Glomerular visceral epithelial cell (primary cell): ENCODE measurements at regions not wholly inside any gene's neighbourhood (a gene's known extent, or its start where the extent isn't known, plus 50 kb on each side); places are given as distances from the start of the nearest gene placed in this dataset.
A peak's percentile ranks its signal among the peaks of the same experiment; 100 is the strongest.
"Not testable (repeated sequence)": the region's sequence is repeated elsewhere in the genome, so short reads cannot be mapped to it uniquely, and the experiment has no call there.

Source experiments
- DNase-seq: peaks from one replicate; pipeline ENCODE4 v3.0.0-alpha.2; 2016; ENCODE audit errors: extremely low spot score

DNA sequence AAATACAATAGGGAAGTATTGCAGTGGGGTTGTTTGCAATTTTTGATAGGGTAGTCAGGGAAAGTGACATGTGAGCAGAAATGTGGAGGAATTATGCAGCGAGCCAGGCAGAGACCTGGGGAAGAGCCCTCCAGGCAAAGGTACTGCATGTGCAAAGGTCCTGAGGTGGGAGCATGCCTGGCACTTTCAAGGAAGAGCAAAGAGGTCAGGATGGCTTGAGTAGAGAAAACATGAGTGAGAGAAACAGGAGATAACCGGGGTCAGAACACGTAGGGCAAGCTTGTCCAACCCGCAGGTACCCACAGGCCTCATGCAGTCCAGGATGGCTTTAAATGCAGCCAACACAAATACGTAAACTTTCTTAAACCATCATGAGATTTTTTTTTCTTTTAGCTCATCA, 71.0 kb downstream of the COQ2 start:
- no peak for DNase-seq

DNA sequence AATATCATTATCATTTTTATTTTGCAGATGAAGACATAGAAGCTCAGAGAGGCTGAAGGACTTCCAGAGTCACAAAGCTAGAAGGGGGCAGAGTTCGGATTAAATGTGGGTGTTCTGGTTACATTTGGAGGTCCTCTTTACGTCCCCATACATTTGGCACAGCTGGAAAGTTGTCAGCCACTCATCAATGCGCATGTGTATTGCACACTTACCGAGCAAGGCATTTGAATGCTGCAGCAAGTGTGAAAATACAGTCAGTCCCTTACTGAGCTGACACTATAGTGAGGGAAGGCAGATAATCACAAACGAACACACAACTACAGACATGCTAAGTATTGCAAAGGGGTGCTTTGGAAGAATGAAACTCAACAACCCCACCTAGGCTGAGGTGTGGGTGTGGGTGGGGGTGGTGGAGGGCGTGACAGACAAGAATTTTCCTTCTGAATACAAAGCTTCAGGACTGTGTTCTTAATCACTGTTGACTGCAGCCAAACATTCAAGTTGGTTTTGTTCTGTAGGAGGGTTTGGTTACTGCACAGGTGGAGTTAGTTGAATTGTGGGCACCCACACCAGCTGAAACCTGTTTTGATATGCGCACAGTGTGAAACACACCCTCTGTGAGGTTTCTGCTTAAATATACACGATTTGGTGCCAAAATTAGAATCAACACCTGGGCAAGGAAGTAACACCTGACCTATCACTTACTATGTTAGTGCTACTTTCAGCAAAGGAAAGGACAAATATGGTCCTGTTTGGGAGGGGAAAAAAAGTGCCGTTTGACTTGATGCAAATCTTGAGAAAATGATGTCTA, 72.4 kb downstream of the COQ2 start:
- no peak for DNase-seq

DNA sequence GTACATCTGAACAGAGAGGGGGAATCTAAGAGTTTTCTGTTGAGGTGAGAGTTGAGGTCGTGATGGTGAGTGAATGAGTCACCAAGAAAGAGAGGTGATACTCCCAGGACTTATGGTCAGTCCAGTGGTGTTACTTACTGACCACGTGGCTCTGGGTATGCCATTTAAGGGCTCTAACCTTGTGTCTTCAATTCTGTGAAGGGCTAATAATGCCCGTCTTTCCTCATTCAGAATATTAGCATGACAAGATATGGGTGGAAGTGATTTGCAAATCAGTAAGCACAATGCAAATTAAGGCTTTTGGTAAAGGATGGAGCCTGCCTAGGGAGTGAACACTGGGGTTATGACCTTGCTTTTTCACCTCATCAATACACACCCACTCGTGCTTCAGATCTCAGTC, 75.2 kb downstream of the COQ2 start:
- no peak for DNase-seq

DNA sequence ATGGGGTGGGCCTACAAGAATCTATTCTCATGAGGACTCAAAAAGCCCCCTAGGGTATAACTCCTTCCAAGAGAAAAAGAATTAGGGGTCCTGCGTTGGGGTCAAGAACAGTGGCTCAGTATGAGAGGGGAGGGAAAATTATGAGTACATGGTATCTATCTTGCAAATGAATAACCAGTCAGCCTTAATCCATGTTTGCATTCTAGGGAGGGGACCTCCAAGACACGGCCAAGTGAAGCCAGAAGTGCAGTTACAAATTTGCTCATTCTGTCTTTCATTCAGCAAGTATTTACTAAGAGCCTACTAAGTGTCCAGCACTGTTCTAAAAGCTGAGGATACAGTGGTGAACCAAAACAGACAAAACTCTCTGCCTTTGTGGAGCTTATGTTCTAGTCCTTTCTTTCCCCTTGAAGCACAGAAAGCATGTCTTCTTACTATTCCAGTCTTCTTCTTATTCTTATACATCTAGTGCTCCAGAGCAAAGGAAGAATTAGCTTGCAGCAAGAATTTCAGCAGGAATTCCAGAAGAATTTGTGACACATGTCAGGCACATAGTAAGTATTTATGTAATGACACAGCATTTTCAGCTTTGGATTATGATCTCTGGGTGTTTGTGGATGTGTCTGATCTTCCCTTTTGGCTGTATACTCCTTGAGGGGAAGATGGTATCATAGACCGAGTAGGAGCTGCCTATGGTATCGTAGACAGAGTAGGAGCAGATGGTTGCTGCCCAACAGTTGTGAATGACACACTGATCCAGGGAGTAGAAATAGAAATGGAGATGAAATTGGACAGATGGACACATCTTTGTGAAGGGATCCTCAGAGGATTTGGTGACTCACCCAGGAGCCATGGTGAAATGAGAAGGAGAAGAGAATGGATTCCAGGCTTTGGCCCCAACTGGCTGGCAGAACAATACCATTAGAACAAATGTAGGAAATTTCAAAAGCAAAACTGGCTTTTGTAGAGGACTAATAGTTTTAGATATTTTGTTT, 75.9 kb downstream of the COQ2 start:
- no peak for DNase-seq

DNA sequence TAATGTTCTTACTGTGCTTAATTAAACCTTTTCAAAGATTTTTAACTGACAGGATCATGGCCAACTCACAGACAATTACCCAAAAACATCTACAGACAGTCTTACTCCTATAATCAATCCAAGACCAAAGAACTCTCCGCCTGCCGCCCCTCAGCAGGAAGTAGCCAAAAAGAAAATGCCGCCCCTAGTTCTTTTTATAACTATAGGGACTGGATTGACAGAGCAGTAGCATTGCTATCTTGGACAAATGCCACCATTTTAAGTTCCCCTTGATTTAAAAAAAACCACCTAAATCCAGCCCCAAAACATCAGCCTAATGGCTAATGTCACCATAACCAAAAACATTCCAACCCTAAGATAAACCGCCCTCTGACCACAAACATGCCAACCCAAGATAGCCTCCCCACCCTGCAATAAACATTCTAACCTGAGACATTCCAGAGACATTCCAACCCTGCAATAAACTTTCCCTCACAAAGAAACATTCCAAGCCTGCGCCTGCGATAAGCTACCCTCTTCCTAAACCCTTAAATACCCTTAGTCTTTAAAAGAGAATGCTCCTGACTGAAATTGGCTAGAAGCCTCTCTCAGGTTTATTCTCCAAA, 77.0 kb downstream of the COQ2 start:
- DNase-seq, result peak; percentile 93

DNA sequence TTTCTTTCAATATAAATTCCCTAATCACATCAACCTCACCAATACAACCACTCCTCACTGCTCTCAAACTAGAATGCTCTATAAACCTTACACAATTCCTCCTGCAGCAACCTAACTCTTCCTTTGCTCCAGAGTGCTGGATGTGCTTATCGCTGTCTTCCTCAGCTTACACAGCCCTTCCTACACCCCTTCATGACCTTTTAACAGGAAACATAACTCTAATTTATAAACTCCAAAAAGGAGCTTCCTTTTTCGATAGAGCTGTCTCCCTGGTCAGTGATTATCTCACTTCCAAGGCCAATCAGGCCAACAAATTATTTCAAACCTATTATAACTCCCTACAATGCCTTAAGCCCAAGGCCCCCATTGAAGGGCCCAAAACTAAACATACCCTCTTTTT, 78.8 kb downstream of the COQ2 start:
- DNase-seq, result no peak

DNA sequence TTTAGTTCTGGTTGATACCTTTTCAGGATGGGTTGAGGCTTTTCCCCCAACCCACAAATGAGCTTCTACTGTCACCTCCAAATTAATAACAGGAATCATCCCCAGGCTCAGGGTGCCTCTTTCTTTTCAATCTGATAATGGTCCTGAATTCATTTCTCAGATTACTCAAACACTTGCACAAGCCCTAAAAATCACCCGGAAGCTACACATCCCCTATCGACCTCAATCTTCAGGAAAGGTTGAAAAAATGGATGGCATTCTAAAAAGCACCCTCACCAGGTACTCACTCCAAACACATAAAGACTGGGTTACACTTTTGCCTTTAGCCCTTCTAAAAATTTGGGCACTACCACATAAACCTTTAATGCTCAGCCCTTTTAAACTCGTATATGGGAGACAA, 79.9 kb downstream of the COQ2 start:
- DNase-seq, result no peak

DNA sequence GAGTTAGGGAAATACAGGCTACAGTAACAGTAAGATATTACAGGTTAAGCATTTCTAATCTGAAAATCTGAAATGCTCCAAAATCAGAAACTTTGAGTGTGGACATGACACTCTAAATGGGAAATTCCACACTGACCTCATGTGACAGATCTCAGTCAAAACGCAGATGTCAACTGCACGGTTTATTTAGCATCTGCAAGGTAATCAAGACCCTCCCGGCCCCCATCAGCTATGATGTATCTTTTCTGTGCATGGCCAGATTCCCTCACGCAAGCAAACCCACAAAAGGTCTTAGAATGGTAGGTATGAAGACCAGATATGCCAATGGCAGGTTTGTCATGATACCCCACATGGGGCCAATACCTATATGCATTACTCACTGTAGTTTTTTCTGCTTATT, 82.8 kb downstream of the COQ2 start:
- peak; percentile 46 for DNase-seq

DNA sequence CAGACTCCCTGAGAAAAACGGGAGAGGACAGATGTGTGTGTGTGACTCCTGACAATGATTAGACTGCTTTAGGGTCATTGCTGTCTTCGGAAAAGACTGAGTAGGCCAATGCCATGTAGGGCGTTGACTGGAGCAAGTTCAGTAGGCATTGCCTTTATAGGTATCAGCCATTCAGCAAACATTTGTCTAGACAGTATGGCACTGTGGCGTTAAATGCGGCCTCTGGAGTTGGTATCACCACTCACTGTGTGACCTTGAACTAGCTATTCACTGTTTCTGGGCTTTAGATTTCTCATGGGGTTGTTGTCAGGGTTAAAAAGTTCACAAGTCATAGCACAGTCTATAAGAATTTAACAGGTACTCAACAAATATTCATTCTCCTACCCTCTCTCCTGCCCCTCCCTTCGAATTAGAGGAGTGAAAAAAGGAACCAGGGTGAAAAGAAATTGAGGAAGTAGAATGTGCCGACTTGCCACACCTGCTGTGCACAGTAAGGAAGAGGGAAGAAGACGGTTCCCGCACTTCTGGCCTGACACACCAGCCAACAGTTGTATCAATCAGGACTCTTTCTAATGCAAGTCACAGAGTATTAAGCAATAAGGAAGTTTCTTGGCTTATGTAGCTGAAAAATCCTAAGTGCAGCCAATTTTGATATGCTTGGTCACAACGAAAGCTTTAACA, 83.2 kb upstream of the PLAC8 start:
- DNase-seq, result no peak

DNA sequence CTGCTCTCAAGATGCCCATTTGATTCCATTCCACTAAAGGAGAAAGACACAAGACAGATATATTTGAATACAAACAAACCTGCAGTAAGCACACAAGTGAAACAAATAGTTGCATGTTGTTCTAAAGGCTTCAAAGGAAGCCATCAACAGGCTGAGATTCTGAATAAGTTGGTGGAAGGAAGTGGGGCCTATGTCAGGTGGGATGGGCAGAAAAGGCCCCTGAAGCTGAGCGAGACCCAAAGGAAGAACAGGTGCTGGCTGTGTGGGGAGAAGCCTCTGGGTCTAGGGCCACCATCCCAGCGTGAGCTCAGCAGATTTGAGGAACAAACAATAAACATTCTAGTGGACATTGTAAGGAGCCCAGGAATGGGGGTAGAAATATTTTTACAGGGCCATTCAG, 82.4 kb upstream of the PLAC8 start:
- DNase-seq, result no peak

DNA sequence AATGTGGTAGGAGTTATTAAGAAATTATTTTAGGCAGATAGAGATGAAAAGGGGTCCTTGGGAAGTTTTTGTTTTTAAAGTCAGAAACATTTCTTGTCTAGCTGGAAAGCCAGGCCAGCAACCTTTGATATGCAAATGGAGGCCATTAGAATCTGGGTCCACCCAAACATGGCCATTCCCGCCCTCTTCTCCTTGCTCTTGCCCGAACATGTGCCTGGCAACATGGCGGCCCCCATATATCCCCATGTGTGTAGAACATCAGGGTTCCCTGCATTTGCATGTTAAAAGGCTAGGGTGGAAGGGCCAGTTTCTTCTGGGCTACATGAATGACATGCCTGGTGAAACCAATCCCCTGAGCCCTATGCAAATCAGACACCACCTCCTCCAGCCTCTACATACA, 80.7 kb upstream of the PLAC8 start:
- no peak for DNase-seq

DNA sequence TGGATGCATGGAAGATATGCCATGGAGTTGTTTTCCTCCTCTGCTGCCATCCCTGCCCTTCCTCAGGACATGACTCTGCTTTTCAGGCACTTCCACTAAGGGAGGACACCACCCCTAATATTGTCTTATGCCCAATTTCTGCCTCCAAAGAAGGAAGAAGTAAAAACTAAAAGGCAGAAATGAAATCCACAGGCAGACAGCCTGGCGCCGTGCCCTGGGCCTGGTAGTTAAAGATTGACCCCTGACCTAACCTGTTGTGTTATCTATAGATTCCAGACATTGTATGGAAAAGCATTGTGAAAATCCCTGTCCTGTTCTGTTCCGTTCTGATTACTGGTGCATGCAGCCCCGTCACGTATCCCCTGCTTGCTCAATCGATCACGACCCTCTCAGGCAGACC, 80.1 kb upstream of the PLAC8 start:
- DNase-seq, result not testable (repeated sequence)

DNA sequence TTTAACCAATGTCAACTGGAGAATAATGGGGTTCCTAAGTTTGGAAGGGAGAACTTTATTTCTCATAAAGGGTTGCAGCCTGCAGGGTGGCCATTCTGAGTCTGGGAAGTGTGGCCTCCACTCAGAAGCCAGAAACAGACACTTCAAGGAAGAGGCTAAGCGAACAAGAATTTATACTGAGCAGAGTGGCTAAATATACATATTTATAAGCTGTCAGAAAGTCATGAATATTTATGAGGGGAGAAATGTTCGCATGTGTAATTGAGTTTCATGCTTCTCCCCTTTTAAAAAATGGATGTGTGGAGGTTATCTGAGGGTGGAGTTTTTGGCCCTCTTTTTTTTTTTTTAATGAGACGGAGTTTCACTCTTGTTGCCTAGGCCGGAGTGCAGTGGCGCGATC, 78.1 kb upstream of the PLAC8 start:
- DNase-seq, result no peak

DNA sequence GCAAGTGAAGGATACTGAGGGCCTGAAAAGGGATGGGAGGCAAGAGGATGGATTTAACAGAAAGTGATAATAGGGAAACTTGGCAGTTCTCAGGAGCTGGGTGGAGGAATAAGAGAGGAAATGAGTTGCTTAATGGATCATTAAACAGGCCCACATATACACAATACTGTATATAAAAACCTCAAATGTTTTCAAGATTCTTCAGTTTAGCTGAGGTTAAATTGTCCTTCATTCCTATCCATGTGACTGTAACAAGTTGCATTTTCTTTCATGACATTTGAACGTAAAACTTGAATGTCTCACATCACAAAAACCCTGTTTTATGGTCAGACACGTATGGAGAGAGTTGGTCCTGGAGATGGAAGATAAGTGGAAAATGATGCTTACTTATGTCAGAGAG, 76.5 kb upstream of the PLAC8 start:
- peak; percentile 56 for DNase-seq

DNA sequence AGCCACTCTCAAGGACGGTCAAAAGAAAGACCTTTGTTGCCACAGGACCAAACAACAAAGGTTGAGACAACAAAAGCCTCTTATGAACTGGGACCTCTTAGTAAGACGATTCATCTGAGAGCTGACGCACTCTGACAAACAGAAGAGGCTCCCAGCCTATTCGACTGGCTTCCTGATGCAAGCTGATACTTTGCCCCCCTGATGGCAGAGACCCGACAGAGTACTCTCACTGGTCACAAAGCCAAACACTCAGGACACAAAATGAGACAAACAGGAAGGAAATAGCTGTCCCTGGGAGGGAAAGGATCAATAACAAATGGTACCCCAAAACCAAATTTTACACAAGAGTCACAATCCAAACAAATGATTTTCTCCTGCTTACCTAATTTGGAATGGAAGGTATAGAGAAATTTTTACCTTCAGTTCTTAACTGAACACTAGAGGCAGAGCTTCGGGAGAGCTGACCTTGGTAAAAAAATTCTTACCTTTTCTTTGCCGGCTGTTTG, 75.2 kb upstream of the PLAC8 start:
- no peak for DNase-seq

DNA sequence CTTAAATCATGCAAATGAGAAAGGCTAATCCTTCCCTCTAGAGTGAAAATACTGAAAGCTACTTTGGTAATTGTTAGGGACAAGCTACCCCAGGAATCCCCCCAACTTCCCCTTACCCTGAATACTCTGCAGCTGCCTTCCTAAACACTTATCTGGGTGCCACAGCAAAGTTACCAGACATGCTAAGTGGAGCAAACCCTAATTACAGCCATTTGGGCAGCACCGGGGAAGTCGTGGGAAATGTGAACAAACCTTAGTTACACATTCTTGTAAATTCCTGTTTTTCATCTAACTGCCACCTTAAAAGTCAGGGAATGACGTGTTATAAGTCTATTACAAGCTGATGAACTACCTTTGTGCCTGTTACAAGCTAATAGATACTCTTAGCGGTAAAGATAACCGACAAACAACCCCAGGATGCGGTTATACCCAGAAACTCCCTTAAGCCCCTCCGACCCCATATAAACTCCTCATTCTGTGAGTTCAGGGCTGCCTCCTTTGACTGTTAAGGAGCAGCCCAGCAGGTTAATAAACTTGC, 66.0 kb upstream of the PLAC8 start:
- no peak for DNase-seq

DNA sequence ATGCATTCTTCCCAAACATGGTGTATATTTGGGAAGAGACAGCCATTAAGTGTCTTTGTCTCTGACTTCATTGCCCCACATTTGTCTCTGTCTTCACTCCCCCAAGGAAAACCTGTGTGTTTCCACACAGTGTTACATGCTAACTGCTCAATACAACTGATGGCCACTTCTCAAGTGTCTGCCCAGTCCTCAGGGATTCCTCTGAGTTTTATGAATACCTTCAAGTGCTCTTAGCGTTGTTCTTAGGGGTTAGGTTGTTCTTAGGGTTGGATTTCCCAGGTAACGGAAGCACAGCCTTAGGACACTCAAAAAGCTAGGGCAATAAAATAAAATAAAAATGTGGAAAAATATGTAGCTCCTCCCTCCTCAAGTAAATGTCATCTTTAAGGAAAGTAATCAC, 64.7 kb upstream of the PLAC8 start:
- DNase-seq, result no peak

DNA sequence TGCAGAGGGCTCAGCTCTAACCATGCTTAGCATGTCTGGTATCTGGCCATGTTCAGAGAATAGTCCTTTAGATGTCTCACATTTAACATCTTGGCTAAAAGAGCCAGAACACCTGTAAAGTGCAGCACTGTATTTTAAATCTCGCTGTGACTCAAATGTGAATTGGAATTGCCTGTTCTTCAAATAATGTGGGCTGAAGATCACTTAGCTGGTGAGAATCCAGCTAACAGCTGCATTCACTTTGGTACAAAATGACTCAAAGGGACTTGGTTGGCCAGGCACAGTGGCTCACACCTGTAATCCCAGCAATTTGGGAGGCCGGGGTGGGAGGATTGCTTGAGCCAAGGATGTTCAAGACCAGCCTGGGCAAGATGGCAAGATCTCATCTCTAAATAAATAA, 63.5 kb upstream of the PLAC8 start:
- no peak for DNase-seq

DNA sequence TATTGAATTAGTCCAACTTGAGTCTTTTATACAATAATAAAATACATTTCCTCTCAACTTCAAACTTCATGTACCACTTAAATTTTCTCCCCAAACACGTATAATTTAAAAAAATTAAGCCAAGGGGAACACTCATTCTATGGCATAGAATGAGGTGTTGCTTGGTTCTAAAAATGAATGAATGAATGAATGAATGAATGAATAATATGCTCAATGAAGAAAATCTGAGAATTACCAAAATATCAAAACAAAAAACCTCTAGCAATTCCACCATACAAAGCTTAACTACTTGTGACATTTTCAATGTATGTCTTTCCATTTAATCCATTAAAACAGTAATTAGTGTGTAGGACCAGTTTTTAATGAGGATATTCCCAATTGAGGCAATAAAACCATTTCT, 62.7 kb upstream of the PLAC8 start:
- no peak for DNase-seq

DNA sequence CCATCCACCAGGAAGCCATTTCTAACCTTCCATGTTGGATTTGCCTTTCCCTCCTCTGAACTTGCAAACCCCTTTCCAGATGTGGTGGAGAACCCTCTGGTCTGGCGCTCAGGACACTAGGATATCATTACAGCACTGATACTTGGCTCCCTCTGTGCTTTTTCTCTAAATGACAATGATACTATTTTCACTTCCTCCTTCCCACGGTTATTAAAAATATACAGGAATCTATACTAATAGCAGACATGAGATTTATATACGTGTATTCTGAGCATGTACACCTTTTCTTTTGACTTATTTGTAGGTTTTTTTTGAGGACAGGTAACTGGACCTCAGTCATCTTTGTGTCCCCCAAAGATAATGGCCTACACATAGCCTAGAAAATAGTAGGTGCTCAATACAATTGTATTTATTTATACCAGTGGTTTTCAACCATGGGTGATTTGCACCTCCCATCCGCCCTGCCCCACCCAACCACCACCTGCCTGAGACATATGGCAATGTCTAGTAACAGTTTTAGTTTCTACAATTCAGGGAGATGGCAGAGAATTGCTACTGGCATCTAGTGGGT, 60.4 kb upstream of the PLAC8 start:
- DNase-seq, result no peak

DNA sequence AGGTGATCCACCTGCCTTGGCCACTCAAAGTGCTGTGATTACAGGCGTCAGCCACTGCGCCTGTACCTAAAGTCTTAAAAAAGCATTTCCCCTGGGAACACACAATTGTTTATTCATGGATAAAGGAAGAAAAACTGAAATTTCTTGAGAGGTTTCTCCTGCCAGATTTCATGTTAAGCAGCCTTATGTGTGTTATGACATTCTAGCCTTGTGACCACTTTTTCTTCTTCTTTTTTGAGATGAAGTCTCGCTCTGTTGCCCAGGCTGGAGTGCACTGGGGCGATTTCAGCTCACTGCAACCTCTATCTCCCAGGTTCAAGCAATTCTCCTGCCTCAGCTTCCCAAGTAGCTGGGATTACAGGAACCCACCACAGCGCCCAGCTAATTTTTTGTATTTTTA, 57.8 kb upstream of the PLAC8 start:
- no peak for DNase-seq
